Adipose tissue (tissue), 3 donors: ENCODE measurements at regions not wholly inside any gene's neighbourhood (a gene's known extent, or its start where the extent isn't known, plus 50 kb on each side); places are given as distances from the start of the nearest gene placed in this dataset.
"Not testable (repeated sequence)": the region's sequence is repeated elsewhere in the genome, so short reads cannot be mapped to it uniquely, and the experiment has no call there.

Experiments
- H3K27ac ChIP-seq: one replicate; pipeline ENCODE4 v1.5.1; 2013; ENCODE audit warnings: low read depth, low read length
- WGBS, 3 donors: extraction: QIAGEN DNeasy Blood & Tissue Kit; methylation state at CpG; one replicate each; pipeline ENCODE4 v1.1.7; 2013; 5-methylcytosine and 5-hydroxymethylcytosine counted together
- donor health status: healthy with polysubstance abuse.
- donor health status: Bipolar disorder and iron deficiency.
- donor health status: healthy.

- WGBS, 3 donors = 60 to 64% (median 63%) methylated on average over 5 of the region's 5 CpGs
- H3K27ac ChIP-seq = no peak overlapping the region
Observed at GRCh38 chr9:117926031-117926658, 221.9 kb downstream of the TLR4 start.

- WGBS, 3 donors = 33 to 52% (median 48%) methylated on average over 3 of the region's 3 CpGs
Observed at GRCh38 chr9:117927354-117927753, 223.2 kb downstream of the TLR4 start.

GRCh38 chr9:117929868-117930267 is 225.7 kb downstream of the TLR4 start:
- H3K27ac ChIP-seq = no peak overlapping the region
- WGBS, 3 donors = 22 to 49% (median 34%) methylated on average over 1 of the region's 1 CpG

More at GRCh38 chr9:117927354-117927753, 223.2 kb downstream of the TLR4 start:
- H3K27ac ChIP-seq = no peak overlapping the region

GRCh38 chr9:117932585-117932984 is 228.4 kb downstream of the TLR4 start:
- H3K27ac ChIP-seq = no peak overlapping the region
- WGBS, 3 donors = 80 to 95% (median 94%) methylated on average over 4 of the region's 4 CpGs

- 61 to 69% (median 62%) methylated on average over 5 of the region's 5 CpGs for WGBS, 3 donors
- no peak overlapping the region for H3K27ac ChIP-seq
Observed at GRCh38 chr9:117936185-117937130, 232.3 kb downstream of the TLR4 start.

GRCh38 chr9:117938086-117938485 is 233.9 kb downstream of the TLR4 start:
- no peak overlapping the region for H3K27ac ChIP-seq
- WGBS, 3 donors = 85 to 88% (median 86%) methylated on average over 2 of the region's 2 CpGs

GRCh38 chr9:117938896-117939295 is 234.7 kb downstream of the TLR4 start:
- no peak overlapping the region for H3K27ac ChIP-seq
- WGBS, 3 donors = 67 to 87% (median 86%) methylated on average over 4 of the region's 4 CpGs

- H3K27ac ChIP-seq = not testable (repeated sequence)
- WGBS, 3 donors = 58 to 78% (median 77%) methylated on average over 3 of the region's 3 CpGs
Observed at GRCh38 chr9:117944750-117945149, 240.5 kb downstream of the TLR4 start.

GRCh38 chr9:117945286-117945685 is 241.1 kb downstream of the TLR4 start:
- 69 to 77% (median 69%) methylated on average over 4 of the region's 4 CpGs for WGBS, 3 donors
- H3K27ac ChIP-seq = no peak overlapping the region

- H3K27ac ChIP-seq = no peak overlapping the region
- WGBS, 3 donors = 74 to 93% (median 89%) methylated on average over 7 of the region's 7 CpGs
Observed at GRCh38 chr9:117951127-117951526, 246.9 kb downstream of the TLR4 start.

- 27 to 43% (median 29%) methylated on average over 2 of the region's 2 CpGs for WGBS, 3 donors
- no peak overlapping the region for H3K27ac ChIP-seq
Observed at GRCh38 chr9:117952581-117952980, 248.4 kb downstream of the TLR4 start.

- WGBS, 3 donors = 42 to 70% (median 56%) methylated on average over 2 of the region's 2 CpGs
- no peak overlapping the region for H3K27ac ChIP-seq
Observed at GRCh38 chr9:117957267-117957666, 253.1 kb downstream of the TLR4 start.

GRCh38 chr9:117958726-117959125 is 254.5 kb downstream of the TLR4 start:
- H3K27ac ChIP-seq = no peak overlapping the region
- WGBS, 3 donors = 95 to 97% (median 97%) methylated on average over 2 of the region's 2 CpGs

- H3K27ac ChIP-seq = no peak overlapping the region
- 50 to 100% (median 90%) methylated on average over 1 of the region's 1 CpG for WGBS, 3 donors
Observed at GRCh38 chr9:117963493-117964090, 259.4 kb downstream of the TLR4 start.

- WGBS, 3 donors = 56 to 81% (median 79%) methylated on average over 7 of the region's 7 CpGs
- H3K27ac ChIP-seq = no peak overlapping the region
Observed at GRCh38 chr9:117970276-117971050, 266.3 kb downstream of the TLR4 start.

- WGBS, 3 donors = 53 to 67% (median 55%) methylated on average over 3 of the region's 3 CpGs
Observed at GRCh38 chr9:117974108-117974507, 269.9 kb downstream of the TLR4 start.

GRCh38 chr9:117979914-117980313 is 275.7 kb downstream of the TLR4 start:
- H3K27ac ChIP-seq = no peak overlapping the region
- 85 to 93% (median 91%) methylated on average over 2 of the region's 2 CpGs for WGBS, 3 donors

More at GRCh38 chr9:117974108-117974507, 269.9 kb downstream of the TLR4 start:
- H3K27ac ChIP-seq = no peak overlapping the region

GRCh38 chr9:117987945-117988344 is 283.7 kb downstream of the TLR4 start:
- no peak overlapping the region for H3K27ac ChIP-seq
